NCI-H460 (cell line): ENCODE measurements at regions not wholly inside any gene's neighbourhood (a gene's known extent, or its start where the extent isn't known, plus 50 kb on each side); places are given as distances from the start of the nearest gene placed in this dataset.
"Not testable (repeated sequence)": the region's sequence is repeated elsewhere in the genome, so short reads cannot be mapped to it uniquely, and the experiment has no call there.

Experiments
- DNase-seq: peaks from one replicate; pipeline ENCODE4 v3.0.0-alpha.2; 2016; ENCODE audit warnings: low read depth; ENCODE audit errors: extremely low read depth

DNA sequence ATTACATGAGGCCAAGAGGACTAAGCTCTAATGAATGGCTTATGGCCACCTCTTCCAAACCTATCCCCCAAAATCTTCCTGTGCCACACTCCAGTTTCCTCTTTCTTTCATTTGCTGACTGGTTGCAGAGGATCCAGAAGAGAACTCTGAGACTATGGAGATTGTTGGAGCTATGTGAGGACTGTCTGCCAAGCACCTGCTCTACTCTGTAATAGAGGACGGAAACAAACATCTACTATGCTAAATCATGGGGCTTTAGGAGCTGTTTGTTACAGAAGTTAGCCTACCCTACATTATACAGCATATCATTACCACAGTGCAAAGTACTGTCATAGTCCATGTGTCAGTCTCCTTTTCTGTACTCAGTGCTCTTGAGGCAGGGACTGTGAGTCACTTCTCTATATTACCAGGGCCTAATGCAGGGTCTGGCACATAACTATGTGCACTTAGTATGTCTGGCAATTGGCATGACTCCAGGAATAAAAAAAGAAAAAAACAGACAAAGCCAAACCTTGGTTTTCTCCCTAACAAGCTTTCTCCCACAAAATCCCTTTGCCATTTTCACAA, 95.1 kb downstream of the RPAP3 start:
- DNase-seq, result no peak

DNA sequence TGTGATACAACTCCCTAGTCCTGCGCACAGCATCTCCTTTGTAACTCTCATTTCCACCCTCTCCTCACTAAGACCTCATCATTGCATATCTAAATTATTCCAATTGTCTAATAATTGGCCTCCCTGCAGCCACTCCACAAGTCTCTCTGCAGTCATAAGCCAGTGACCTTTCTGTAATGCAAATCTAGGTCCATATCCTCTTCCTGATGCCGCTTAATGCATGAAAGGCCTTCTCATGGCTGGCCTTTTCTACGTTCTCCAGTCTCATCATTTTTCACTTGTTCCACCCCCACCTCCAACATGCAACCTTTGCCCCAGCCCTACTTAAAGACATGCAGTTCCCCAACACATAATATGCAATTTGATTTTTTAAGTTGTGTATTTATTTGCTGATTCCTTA, 96.0 kb downstream of the RPAP3 start:
- DNase-seq, result no peak

DNA sequence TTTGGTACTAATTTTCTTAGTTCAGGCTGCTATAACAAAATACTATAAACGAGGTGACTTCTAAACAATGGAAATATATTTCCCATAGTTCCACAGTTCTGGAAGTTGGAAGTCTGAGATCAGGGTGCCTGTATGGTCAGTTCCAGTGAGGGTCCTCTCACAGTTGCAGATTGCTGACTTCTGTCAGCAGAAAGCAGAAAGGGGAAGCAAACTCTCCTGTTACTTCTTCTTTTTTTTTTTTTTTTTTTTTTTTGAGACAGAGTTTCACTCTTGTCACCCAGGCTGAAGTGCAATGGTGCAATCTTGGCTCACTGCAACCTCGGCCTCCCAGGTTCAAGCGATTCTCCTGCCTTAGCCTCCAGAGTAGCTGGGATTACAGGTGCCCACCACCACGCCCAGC, 97.2 kb downstream of the RPAP3 start:
- DNase-seq, result not testable (repeated sequence)

DNA sequence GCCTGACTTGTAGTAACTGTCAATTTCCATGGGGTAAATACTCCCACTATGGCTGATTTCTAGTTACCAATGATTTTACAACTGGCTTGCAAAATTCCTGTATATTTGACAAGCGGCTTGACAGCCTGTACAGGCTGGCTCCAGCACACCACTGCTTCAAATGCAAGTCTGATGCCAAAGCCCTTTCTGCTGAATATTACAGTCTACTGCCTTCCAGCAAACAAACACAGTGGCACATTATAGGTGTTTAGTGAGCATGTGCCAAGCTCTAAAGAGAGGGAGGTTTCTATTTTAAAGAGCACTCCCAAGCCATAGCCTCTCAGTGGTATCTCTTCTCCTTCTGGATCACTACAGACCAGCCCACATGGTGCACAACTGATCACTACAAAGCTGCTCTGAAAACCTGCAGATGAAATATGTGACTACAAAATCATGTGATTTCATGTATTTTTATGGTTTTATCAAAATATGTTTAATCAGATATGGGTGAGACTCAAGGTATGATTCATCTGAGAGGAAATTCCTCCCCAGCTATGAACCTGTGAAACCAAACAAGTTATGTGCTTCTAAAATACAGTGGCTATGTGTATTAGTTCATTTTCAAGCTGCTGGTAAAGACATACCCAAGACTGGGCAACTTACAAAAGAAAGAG, 101.5 kb downstream of the RPAP3 start:
- no peak for DNase-seq

DNA sequence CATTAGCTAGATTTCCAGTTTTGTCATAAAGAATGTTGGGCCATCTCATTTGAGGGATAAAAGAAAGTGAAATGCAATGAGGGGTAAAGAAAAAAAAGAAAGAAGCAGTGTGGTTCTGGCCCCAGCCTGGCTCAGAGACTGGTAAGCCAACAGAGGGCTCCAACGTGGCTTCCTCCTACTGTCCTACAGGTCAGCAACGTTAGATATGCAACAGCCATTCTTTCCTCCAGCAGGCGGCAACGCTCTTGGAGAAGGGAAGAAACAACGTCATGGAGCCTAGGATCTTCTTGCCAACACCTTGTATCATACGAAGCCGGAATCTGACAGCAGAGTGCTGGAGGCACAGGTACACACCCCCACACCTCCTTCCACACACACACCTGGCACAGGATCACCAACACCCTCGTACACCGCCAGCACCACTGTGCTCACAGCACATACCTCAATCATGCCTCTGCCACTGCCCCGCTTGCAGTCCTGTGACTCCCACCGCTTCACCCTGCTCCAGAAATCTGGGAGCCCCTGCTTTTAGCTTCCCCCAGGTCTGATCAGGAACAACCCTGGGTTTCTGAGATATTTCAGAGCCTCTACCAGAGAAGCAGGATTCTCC, 102.8 kb downstream of the RPAP3 start:
- no peak for DNase-seq

DNA sequence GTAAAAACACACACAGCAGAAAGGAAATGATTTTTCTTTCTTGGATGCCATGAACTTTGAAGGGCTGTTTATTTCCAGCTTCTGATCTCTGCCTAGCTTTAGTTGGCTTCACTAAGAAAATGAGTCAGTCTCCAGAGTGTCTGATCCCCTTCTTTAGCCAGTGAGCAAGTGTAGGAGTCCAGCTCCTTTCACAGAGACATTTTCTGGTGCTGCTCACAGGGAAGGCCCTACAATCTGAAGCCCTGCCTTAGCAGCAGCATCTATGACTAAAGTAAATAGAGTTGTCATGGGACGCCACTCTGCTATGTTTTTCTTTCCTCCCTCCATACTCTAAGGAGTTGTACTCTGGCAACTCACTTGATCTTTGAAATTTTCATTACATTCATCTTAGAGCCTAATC, 103.5 kb downstream of the RPAP3 start:
- DNase-seq, result no peak

DNA sequence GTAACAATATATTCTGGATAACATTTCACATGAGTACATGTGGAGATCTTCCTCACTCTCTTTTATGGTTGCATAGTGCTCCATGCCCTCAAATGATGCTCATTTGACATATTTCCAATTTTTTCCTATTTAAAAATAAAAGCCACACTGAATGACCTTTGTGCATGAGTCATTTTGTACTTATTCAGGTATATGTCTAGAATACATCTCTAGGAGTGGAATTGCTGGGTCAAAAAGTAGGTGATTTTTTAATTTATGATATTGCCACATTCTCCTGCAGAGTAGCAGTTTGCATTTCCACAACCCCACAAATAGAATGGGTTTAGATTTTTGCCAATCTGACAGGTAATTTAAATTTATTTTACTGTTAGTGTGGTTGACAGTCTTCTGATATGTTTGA, 104.8 kb downstream of the RPAP3 start:
- no peak for DNase-seq

DNA sequence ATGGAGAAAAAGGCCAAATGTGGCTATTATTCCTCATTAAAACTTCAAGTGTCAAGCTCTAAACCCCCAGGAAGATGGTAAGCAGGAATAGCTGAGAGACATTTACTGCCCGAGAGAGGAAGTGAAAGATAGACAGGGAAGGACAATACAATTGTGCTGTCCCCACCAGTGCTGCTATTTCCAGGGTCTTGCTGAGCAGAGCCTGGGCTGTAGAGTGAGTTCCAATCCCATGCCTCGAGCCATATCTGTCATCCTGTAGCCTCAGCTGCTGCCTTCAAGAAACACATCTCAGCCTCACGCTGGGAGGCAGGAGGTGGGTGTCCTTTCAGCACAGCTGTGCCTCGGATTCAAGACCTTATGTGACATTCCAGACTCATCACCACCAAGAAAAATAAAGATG, 114.0 kb downstream of the RPAP3 start:
- no peak for DNase-seq

DNA sequence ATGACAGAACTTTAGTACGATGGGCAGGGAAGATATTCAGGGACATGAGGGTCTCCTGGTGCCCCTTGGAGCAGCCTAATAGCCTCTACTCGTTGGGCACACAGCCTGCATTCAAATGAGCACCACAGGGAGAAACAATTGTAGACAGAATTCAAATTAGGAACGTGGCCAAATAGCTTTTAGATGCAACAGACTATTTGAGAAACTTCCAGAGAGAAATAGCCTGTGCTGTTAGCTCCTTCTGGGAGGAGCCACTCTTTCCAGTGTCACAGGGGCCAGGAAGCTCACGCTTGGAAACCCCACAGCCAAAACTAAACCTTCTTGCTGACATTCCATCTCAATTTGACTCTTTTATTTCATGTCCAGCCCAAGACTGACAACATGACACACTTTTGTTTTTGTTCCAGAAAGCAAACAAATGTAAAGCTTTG, 114.5 kb downstream of the RPAP3 start:
- no peak for DNase-seq

DNA sequence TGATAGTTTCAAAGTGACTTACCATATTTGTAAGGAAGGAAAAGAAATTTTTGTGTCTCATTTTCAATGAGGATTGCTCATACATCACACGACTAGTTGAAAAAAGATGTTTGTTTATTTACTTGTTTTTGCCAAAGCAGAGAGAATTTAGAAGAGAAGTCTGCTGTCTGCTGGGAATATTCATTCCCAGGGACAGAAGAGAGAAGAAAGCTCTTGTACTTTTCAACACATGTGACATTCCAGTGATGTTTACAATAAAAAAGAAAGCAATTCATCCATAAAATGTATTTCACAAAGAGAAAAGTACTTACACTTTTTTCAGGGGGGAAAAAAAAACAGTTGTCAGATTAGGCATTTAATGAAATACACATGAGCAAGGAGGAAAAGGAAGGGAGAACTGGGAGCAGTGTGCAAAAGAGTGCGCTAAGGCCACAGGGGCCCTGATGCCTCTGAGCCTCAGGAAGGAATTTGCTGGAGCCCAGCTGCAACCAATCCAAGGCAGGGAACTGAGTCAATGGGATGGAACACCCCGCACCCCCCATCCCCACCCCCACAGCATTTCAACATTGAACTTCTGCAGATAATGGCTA, 115.0 kb downstream of the RPAP3 start:
- DNase-seq, result no peak

DNA sequence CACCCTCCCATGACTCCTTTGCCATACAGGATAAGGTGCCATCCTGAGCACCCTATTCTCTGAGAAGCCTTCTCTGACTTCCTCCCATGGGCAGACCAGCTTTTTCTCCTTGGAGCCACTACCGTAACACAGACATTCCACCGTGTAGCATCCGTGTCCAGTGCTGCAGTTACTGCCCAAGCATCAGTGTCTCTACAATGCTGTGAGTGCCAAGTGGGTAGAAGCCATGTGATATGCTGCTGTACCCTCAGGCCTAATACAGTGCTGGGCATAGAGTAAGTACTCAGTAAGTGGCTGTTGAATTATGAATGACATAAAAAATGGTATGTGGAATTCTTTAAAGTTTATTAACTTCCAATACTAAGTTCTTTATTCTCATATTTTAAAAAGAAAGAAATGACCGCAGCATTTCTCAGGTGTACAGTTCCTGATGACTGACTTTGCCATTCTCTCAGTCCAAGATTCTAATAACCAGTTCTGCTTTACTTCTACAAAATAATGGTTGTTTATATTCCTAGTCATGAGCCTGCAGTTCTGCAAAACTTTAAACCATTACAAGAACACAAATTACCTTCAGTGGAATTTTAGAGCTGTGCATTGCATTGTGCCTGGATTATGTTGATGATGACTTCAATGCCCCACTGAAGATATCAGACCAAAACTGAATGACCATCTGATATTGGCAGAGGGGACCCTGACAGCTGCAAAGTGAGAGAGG, 118.7 kb downstream of the RPAP3 start:
- DNase-seq, result no peak

DNA sequence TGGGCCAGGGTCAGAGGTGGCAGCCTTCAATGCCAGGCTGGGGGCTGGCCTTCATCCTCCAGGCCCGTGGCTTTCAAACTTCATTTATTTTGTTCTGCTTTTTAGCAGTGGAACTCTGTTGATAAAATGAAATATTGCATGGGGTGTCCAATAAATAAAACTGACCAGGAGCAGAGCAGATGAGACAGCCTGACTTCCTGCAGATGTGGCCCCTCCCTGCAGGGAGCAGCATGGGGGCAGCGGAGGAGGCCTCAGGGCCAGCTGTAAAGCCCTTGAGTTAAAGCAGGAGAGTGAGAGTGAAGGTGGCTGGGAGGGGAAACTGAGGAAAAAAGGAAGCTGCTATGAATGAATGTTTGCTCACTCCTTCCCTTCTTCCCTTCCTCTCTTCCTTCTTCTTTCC, 120.3 kb downstream of the RPAP3 start:
- DNase-seq, result no peak

DNA sequence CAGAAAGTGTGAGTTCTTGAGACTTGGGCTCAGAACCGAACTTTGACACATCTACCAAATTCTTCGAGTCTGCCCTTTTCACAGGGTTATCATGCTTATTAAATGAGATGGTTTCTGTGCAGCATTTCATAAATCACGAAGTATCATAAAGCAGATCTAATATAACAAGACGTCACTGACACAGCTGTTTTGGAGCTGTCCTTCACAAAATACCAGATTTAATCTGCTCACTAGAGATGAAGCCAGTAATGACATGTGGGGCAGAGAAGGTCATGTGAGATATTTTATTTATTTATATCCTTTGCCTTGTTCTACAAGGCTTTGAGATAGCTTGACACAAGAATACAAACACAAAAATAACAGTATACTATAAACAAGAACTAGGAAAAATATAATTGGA, 127.0 kb downstream of the RPAP3 start:
- no peak for DNase-seq

DNA sequence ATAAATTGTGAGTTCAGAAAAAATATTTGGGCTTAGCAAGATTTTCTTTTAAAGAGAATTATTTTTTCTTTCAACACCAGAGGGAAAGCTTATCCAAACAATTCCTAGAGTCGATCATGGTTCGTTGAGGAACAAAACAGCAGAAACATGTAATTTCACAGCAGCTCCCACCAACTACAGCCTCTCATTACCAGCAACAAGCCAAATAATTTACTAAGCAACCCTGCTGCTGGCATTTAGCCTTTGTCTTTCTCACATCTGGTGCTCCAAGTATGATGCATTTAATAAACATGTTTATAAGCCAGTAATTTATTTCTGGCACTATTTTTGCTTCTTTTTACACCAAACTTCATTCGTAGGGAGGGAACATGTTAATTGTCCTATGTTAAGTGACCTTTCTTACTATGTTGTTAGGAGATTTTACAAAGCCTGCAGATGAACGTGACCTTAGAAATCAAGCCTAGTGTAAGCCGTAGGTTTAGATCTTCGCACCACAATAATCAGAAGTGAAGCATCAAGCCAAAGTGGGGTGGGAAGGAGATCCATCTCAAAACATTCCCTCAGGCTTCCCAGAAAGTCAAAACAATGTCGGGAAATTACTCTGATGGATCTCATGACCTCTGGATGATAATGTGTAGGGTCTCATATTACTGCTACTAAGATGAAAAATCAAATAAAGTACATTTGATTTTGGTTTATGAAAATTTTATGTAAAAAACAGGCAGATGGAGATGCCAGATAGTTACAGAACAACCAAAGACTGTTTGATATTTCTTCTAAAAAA, 128.4 kb downstream of the RPAP3 start:
- DNase-seq, result no peak

DNA sequence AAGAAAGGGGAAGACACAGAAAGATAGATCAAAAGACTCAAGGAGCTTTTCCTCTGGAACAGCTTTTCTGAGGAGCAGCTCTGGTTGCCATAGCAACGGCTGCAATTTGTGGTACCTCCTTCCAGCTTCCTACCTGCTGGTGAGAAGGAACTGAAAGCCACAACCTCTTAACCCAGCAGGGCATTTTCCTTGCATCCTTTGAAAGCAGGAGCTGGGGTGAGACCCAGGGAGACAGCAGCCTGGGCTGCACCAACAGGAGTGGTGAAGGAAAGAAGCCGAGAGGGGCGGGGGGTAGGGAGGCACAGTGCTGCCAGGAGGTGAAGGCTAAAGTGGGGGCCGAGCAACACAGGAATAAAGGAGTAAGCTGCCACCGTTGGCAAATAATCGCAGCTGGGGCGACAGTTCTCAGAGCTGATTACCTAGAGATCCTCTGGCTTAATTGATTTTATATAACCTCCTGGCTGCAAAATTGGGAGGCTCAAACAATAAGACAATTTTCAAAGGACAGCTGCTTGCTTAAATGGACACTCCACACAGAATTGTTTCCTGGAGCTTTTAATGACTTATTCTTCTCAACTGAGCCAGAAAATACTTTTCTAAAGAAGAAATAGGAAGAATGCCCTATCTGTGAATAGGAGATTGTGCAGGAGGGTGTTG, 129.4 kb downstream of the RPAP3 start:
- no peak for DNase-seq

DNA sequence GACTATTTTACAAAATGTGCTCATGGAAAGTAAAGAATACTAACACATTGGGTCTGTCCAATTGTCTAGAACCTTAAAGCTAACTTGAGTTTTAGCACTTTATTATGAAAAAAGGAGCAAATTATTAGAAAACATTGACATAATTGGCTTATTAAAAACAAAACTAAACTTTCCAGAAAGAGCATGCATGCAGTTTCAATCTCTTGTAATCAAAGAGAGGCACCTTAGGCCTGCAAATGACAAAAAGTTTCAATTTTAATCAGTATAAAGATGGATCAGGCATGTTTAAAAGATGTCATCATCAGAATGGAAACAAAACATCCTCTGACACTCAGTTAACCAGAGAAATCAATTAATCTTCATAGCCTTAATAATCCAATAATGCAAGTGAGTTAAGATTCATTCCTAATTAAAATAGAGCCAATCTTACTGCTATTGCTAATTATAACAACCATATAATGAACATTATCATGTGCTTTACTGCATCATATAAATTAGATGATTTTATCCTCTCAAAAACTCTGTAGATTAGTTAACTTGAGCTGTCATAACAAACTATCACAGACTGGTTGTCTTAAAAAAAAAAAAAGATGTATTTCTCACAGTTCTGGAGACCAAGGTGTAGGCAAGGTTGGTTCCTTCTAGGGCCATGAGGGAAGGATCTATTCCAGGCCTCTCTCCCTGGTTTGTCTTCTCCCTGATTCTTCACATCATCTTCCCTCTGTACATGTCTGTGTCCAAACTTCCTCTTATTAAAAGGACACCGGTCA, 131.4 kb downstream of the RPAP3 start:
- DNase-seq, result no peak

DNA sequence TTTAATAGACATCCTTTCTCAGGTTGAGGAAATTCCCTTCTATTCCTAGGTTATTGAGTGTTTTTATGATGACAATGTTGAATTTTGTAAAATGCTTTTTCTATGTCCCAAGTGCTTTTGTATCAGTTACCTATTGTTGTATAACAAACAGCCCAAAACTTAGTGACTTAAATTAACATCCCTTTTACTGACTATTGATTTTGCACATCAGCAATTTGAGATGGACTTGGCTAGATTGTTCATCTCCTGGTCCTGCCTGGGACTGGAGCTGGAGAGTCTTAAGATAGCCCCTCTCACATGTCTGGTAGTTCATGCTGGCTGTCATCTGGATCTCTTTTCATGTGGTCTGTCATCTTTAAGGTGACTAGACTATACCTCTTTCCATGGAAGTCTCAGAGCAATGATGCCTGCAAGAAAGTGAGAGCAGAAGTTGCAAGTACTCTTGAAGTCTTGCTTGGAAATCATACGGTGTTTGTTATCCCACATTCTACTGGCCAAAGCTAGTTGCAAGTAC, 132.6 kb downstream of the RPAP3 start:
- no peak for DNase-seq

DNA sequence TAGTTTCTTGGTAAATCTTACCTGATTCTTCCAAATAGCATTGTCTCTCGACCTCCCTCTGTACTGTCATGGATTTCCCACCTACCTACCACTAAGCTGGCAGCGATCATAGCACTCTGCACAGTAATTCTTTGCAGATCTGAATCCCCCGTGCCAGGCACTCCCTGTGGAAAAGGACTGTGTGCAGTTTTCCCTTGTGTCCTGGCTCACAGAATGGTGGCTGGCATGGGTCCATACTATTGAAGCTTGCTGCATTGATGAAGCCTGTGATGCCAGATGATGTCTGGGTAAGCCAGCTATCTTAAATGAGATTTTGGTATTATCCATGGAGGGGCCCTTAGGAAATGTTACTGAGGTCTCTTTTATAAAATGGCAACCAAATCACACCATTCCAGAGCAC, 135.7 kb downstream of the RPAP3 start:
- DNase-seq, result no peak

DNA sequence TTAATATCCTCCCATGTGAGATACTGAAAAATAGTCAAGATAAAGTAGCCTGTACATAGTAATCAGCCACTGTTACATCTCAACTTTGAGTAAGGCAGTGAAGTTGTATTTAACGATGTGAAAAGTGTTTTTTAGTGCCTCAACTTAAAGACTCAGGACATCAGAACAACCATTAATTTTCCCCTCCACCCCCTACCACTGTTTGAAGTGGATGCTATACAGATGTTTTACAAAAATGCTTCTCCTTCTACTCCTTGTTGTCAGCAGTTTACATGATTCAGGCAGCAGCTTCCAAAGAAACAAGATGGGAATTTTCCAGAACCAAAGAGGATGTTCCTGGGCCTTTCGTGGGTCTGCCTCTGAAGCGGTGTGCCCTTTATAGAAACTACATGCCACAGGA, 143.6 kb downstream of the RPAP3 start:
- DNase-seq, result no peak
